LHCN-M2 (cell line): ENCODE measurements at regions not wholly inside any gene's neighbourhood (a gene's known extent, or its start where the extent isn't known, plus 50 kb on each side); places are given as distances from the start of the nearest gene placed in this dataset.
"Not testable (repeated sequence)": the region's sequence is repeated elsewhere in the genome, so short reads cannot be mapped to it uniquely, and the experiment has no call there.

Experiments
- DNase-seq: peaks from one replicate; pipeline ENCODE4 v3.0.0-alpha.2; 2012; ENCODE audit warnings: low read depth

GRCh38 chr5:12901696-12902095 lies 997.5 kb upstream of the CTNND2 start:
- DNase-seq, result no peak

GRCh38 chr5:12896086-12896485 lies 991.8 kb upstream of the CTNND2 start:
- DNase-seq, result no peak

GRCh38 chr5:12885018-12885417 lies 980.8 kb upstream of the CTNND2 start:
- no peak for DNase-seq

GRCh38 chr5:12883395-12883794 lies 979.1 kb upstream of the CTNND2 start:
- DNase-seq, result no peak

- DNase-seq, result no peak
Observed at GRCh38 chr5:12876541-12877298, 972.5 kb upstream of the CTNND2 start.

DNA sequence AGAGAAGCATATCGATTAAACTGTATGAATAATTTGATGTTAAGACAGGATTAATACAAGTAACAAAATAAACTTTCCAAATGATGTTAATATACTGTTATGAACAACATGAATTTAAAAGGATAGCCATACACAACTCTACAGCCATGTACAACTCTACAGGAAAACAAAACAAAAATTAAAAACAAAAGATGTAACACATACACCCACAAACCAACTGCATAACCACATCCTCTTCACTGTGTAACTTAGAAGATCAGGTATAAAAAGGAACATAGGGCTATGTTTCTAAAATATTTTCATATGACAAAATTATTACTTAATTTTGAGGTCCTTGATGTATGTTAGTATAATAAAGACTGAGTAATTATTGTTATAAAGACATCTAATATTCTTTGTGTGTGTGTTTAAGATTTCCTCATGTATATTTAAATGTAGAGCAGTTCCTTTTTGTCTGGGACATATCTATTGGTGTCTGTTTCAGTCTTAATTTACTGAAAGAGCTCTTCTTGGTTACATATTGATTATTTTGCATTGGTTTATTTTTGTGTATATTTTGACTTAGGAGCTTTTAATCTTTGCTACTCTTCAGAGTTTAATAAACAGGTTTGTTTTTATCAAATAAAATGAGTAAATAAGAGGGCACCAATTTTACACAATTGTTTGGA lies 966.8 kb upstream of the CTNND2 start:
- DNase-seq, result no peak

DNA sequence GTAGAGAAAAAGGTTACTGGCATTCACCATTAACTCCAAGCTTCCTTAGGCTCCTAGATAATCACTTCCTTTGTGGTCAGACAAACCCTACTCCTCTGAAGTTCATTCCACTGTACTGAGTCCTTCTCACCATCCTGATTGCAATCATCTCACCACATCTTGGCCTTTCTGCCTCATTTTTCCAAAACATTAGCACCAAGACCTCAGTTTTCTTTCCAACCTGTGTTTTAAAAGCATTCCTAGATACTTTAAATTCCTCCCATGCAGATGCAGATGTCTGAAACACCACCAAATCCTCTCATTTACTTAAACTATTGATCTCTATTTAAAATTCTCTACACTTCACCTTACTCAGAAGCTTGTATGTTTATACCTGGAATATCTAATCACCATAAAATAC lies 961.3 kb upstream of the CTNND2 start:
- no peak for DNase-seq

DNA sequence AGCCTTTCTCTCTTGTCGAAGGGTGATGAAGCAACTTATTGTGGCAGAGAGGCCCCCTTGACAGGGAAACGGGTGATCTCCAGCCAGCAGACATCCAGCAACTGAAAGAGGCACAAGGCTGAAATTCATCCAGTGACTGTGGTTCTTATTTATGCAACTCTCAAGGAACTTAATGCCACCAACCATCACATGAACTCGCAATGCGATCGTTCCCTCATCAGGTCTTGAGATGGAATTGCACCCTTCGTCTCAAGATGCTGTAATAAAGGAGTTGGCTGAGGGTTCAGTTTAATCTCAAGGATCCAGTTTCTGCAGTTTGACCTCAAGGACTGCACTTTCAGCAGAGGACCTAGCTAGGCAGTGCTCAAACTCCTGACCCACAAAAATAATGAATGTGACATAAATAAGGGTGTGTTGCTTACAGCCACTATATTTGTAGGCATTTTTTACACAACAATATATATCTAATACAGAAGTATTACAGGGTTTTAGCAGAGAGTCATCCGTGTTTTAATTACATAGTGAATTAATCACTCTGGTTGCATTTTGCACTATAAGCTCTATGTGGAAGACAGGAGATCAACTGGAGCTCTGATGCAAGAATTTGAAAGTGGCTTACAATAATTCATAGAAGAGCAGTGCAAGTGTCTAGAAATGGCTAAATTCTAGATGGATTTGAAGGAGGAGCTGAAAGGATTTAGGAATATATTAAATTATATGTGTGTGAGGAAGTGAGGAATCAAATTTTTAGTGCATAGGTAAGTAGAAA lies 957.8 kb upstream of the CTNND2 start:
- DNase-seq, result no peak

GRCh38 chr5:12856105-12856504 lies 951.9 kb upstream of the CTNND2 start:
- DNase-seq, result not testable (repeated sequence)

GRCh38 chr5:12854386-12854785 lies 950.1 kb upstream of the CTNND2 start:
- DNase-seq, result no peak

- no peak for DNase-seq
Observed at GRCh38 chr5:12851761-12852160, 947.5 kb upstream of the CTNND2 start.

DNA sequence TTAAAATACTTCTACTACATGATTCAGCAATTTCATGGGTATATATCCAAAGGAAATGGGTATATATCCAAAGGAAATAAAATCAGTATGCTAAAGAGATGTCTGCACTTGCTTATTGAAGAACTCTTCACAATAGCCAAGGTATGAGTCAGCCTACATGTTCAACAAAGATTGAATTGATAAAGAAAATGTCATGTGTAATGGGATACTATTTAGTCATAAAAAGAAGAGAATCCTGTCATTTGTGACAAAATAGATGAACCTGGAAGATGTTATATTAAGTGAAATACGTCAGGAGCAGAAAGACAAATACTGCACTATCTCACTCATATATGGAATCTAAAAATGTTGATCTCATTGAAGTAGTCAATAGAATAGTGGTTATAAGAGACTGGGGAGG lies 944.5 kb upstream of the CTNND2 start:
- no peak for DNase-seq

DNA sequence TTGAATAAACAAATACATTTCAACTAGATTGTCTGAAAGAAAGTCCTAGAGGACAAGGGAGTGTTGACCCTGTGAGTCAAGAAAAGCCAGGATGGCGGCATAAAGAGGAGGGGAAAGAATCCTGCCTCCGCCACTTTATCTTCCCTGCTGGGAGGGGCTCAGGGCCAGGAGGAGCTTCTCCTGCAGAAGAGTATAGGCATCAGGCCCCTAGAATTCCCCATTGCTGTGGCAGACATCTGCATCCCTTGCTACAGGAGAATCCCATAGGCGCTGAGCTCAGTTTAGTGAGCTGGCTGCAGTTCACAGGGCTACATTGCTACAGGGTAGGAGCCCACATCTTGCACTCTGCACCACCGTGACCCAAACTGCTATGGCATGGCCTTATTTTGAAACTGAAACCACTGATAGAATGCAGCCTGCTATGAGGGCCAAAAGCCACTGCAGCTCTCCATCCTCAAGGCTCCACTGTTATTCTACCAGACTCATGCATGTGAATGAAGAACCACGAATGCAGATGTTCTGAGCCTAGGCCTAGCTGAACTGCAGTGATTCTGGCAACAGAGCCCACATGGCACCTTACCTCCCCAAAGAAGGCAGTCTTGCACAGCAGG lies 941.4 kb upstream of the CTNND2 start:
- no peak for DNase-seq

DNA sequence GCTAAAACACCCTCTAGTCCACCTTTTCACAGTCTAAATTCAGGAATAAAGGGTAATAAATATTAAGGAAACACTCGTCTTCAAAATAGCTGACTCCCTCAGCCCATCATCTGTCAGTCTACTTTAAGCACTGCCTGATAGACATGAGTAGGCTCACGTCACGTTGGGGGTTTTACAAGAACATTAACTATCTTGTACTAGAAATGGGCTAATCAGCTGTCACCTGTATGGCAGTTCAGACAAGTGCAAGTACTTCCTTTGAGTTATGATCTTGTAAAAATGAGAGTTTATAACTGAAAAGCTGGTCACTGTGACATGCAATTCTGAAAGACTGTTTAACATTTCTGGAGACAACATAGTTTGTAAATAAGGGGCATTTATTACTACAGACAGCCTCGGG lies 936.7 kb upstream of the CTNND2 start:
- DNase-seq, result no peak

DNA sequence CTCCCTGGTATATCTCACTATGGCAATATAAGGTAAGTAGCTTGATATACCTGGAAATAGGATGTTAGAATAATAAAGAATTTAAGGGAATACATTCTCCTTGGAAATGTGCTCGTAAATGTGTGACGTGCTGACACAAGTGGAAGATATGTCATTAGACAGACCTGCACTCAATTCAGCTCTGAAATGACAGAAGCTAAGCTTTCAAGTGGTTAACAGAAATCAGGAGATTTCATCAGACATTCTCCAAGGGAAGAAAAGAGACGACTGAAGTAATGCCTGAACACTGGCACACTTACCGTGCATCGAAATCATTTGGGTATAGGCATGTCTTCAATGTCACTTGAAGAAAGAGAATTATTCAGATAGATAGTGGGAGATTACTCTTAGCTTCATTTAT lies 933.3 kb upstream of the CTNND2 start:
- DNase-seq, result no peak

GRCh38 chr5:12825163-12825562 lies 920.9 kb upstream of the CTNND2 start:
- DNase-seq, result no peak

DNA sequence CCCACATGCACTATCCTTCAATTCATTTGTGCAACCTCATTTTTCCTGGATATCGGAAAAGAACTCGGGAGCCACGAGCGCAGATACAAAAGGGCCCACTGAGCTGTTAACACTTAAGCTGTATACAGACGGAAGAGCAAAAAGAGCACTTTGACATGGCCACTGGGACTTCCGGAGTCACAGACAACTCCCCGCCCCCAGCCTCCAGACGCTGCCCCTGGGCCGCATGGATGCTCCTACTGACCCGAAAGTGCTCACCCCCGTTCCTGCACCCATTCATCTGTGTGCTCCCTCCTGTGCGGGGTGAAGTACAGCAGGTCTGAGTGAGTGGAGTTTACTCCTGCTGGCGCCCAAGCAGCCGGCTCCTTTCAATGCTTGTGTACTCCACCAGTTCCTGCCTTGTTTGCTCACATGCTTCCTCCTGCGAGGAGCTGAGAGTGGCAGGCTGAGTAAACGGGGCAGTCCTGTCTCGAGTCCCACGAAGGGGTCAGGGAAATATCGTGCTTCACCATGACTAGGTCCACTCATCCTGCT lies 901.0 kb upstream of the CTNND2 start:
- no peak for DNase-seq

DNA sequence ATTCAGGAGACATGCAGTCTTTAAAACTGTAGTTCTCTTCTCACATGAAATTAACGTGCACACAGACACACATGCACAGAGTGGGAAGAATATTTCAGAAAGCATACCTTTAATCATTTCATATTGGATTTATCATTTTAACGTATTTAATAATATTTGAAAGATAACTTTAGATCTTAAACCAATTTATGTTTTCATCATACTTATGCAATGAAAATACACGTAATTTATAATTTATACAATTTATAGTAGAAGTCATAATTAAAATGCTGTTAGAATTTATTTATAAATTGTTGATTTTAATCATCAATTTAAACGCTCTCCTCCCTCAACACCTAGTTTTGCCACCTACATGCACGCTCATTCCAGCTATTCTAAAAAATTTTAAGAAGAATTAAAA lies 894.9 kb upstream of the CTNND2 start:
- DNase-seq, result no peak

DNA sequence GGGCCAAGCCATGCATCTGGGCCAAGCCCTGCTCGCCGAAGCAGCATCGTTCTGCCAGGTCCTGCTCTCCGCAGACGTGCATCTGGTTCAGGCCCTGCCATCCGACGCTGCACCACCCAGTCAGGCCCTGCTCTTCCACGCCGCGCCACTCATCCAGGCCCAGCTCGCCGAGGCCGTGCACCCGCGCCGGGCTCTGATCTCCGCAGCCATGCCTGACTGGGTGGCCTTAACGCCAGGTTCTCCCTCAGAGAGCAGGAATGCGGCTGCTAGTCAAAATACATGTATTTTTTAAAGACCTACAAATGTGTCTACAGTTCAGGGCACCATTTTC lies 891.1 kb upstream of the CTNND2 start:
- no peak for DNase-seq

DNA sequence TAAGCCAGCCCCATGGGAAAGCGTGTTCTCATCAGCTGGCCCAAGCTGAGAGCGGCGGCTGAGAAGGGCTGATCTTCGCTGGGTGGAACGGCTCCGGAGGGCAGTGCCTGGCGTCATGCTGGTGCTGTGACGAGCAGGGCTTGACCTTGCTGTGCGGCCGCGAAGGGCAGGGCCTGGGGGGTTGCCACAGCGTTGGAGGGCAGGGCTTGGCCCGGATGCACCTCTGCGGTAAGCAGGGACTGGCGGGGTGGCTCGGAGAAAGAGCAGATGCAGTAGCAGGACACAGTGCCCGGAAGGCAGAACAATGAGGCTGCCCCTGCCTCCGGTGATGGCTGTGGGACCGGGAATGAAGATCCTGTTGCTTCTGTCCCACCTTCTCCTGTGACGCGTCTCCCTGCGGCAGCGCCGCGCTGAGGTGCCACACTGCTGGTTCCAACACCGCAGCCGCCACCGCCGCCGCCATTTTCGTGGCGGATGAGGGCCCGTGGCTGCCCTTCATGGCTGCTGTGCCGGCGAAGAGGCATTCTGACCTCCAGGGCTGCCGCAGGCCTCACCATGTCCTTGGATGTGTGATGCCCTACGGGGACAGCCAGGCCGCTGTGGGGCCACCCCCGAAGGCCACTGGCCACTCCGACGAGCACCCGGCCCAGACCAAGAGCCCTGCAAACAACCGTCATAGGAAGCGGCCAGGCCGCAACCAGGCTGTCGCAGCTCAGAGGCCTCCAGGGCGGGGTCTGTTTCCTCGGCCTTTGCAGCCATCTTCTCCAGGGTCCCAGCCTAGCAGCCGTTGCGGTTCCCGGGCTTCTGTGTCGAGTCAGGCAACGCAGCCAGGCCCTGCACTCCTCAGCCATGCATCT lies 890.5 kb upstream of the CTNND2 start:
- no peak for DNase-seq

GRCh38 chr5:12793373-12793772 lies 889.1 kb upstream of the CTNND2 start:
- DNase-seq, result no peak
